Vagina (tissue), 2 donors: ENCODE measurements at regions not wholly inside any gene's neighbourhood (a gene's known extent, or its start where the extent isn't known, plus 50 kb on each side); places are given as distances from the start of the nearest gene placed in this dataset.

Experiments used
- DNase-seq, 2 donors: peaks; one replicate each; pipeline ENCODE4 v3.0.0-alpha.2; 2017; ENCODE audit errors: extremely low spot score in 2 of 2
- H3K27ac ChIP-seq: fragments of 200-600 bp; sonication (generic); one replicate; pipeline ENCODE4 v1.5.1; 2019
- H3K27me3 ChIP-seq: fragments of 200-600 bp; sonication (generic); one replicate; pipeline ENCODE4 v1.5.1; 2019
- H3K36me3 ChIP-seq, 2 donors: fragments of 200-600 bp; sonication (generic); one replicate each; pipeline ENCODE4 v1.5.1; 2017 to 2019
- H3K4me1 ChIP-seq: fragments of 200-600 bp; sonication (generic); one replicate; pipeline ENCODE4 v1.5.1; 2019
- H3K4me3 ChIP-seq, 2 donors: fragments of 200-600 bp; sonication (generic); 1 replicate in 1 of 2; 2 replicates in 1 of 2; pipeline ENCODE4 v1.5.1; 2016 to 2019
- H3K9me3 ChIP-seq: fragments of 200-600 bp; sonication (generic); one replicate; pipeline ENCODE4 v1.5.1; 2019
- CTCF ChIP-seq, 3 experiments: fragments of 450-650 bp in 2 of 3; fragments of 200-600 bp in 1 of 3; sonication (generic) in 1 of 3; IDR thresholded peaks; one replicate each; pipeline ENCODE4 v1.5.1; 2017 to 2019; ENCODE audit warnings: antibody characterized with exemption in 3 of 3, mild to moderate bottlenecking in 2 of 3, moderate library complexity in 2 of 3
- POLR2A ChIP-seq, 2 donors: fragments of 450-650 bp; IDR thresholded peaks; one replicate each; pipeline ENCODE4 v1.6.1; 2017; ENCODE audit warnings: antibody characterized with exemption in 2 of 2, mild to moderate bottlenecking in 2 of 2, moderate library complexity in 2 of 2
- POLR2AphosphoS5 ChIP-seq, 2 donors: sonication (generic); formaldehyde crosslinking; IDR thresholded peaks; one replicate each; pipeline ENCODE4 v1.9.0; 2017; ENCODE audit warnings: antibody characterized with exemption in 2 of 2, mild to moderate bottlenecking in 2 of 2, low read depth in 1 of 2; ENCODE audit not compliant: insufficient read depth in 1 of 2
- intact Hi-C: fragments of 100-400 bp; cut with DNase I; formaldehyde crosslinking; loops from one replicate; pipeline ENCODE4 v1.15.1; 2023

DNA sequence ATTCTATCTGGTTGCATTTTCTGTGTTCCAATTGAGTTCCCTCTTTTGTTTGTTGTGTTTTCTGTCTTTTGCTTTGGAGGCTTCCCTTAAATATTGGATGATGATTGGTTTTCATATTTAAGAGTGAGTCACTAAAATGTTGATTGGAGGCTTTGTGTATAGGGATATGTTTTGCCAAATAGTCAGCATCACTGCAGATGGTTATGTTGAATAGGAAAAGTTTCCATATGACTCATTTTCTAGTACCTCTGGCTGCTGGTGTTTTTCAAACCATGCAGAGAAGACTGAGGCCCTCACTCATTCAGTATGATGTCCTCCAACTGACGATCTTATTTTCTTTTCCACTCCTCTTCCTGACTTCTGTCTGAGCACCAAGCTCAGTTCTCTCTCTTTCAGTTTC is 1290.0 kb downstream of the EFNA5 start:
- Histone ChIP-seq H3K4me3 (no peak overlapping the region), H3K27ac (no peak overlapping the region), H3K27me3 (no peaks in the 10 kb centered on the region), H3K9me3 (no peaks in the 10 kb centered on the region), H3K36me3 (no peaks in the 10 kb centered on the region), H3K4me1 (no peaks in the 10 kb centered on the region)
- intact Hi-C loops: no loop called here
- DNase-seq: no peak
- TF ChIP-seq POLR2AphosphoS5 (IDR thresholded peaks at IDR 0.05; ENCODE audit: insufficient read depth in 1 of 2, low read depth in 1 of 2) (no peak), POLR2A (IDR thresholded peaks at IDR 0.05) (no peak), CTCF (IDR thresholded peaks at IDR 0.05) (no peak)

- no peaks in the 10 kb centered on the region for H3K4me1 ChIP-seq
- TF ChIP-seq POLR2AphosphoS5 (IDR thresholded peaks at IDR 0.05; ENCODE audit: insufficient read depth in 1 of 2, low read depth in 1 of 2) (no peak), POLR2A (IDR thresholded peaks at IDR 0.05) (no peak), CTCF (IDR thresholded peaks at IDR 0.05) (no peak)
- no peaks in the 10 kb centered on the region for H3K9me3 ChIP-seq
- no peak overlapping the region for H3K4me3 ChIP-seq
- DNase-seq: no peak
- no peaks in the 10 kb centered on the region for H3K27me3 ChIP-seq
- no peak overlapping the region for H3K27ac ChIP-seq
- intact Hi-C loops: no loop called here
- H3K36me3 ChIP-seq: no peaks in the 10 kb centered on the region
These were observed 1294.2 kb downstream of the EFNA5 start for GRCh38 chr5:106376522-106376921.

GRCh38 chr5:106374956-106375355 is 1295.8 kb downstream of the EFNA5 start:
- Histone ChIP-seq H3K4me1 (no peaks in the 10 kb centered on the region), H3K9me3 (no peaks in the 10 kb centered on the region), H3K4me3 (no peak overlapping the region), H3K36me3 (no peaks in the 10 kb centered on the region), H3K27me3 (no peaks in the 10 kb centered on the region), H3K27ac (no peak overlapping the region)
- no peak for DNase-seq
- TF ChIP-seq POLR2A (IDR thresholded peaks at IDR 0.05): no peak
- no peak for TF ChIP-seq POLR2AphosphoS5 (IDR thresholded peaks at IDR 0.05; ENCODE audit: insufficient read depth in 1 of 2, low read depth in 1 of 2)
- TF ChIP-seq CTCF (IDR thresholded peaks at IDR 0.05): no peak
- intact Hi-C loops: no loop called here

DNA sequence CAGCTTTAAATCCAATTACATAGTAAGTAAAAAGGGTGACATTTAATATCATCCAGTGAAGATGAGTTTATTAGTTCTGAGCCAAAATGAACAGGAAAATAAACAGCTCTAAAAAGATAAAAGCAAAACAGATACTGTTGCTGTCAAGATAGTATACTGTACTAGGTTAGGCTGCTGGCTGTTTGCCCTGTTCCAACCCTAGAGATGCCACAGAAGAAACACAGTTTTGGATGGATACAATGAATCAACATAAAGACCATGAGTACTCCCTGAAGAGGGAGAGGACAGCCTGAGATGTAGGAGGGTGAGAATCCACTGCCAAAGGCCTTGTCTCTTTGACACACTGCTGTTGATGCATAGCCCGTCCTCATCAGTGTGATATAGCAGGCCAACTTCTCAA is 1302.7 kb downstream of the EFNA5 start:
- Histone ChIP-seq H3K9me3 (no peaks in the 10 kb centered on the region), H3K36me3 (no peaks in the 10 kb centered on the region), H3K27ac (no peak overlapping the region), H3K27me3 (no peaks in the 10 kb centered on the region), H3K4me3 (no peak overlapping the region), H3K4me1 (no peaks in the 10 kb centered on the region)
- no peak for DNase-seq
- TF ChIP-seq POLR2A (IDR thresholded peaks at IDR 0.05): no peak
- no peak for TF ChIP-seq CTCF (IDR thresholded peaks at IDR 0.05)
- no peak for TF ChIP-seq POLR2AphosphoS5 (IDR thresholded peaks at IDR 0.05; ENCODE audit: insufficient read depth in 1 of 2, low read depth in 1 of 2)
- intact Hi-C loops: no loop called here

GRCh38 chr5:106367281-106367680 is 1303.5 kb downstream of the EFNA5 start:
- Histone ChIP-seq H3K4me1 (no peaks in the 10 kb centered on the region), H3K4me3 (no peak overlapping the region), H3K27ac (no peak overlapping the region), H3K9me3 (no peaks in the 10 kb centered on the region), H3K36me3 (no peaks in the 10 kb centered on the region), H3K27me3 (no peaks in the 10 kb centered on the region)
- no peak for DNase-seq
- intact Hi-C loops: no loop called here
- TF ChIP-seq POLR2A (IDR thresholded peaks at IDR 0.05): no peak
- no peak for TF ChIP-seq POLR2AphosphoS5 (IDR thresholded peaks at IDR 0.05; ENCODE audit: insufficient read depth in 1 of 2, low read depth in 1 of 2)
- TF ChIP-seq CTCF (IDR thresholded peaks at IDR 0.05): no peak
